A549 (cell line): ENCODE measurements at regions not wholly inside any gene's neighbourhood (a gene's known extent, or its start where the extent isn't known, plus 50 kb on each side); places are given as distances from the start of the nearest gene placed in this dataset.

Experiments
- CEBPB ChIP-seq, 2 experiments: fragments of >200 bp in 1 of 2; sonication (Bioruptor Twin) in 1 of 2; formaldehyde crosslinking in 1 of 2; IDR thresholded peaks; 2 replicates each; pipeline ENCODE4 v1.6.1; 2012 to 2016
- PBX3 ChIP-seq: IDR thresholded peaks from 2 replicates; pipeline ENCODE4 v1.6.1; 2012
- TF ChIP-seq, protein P1 (sequence below): fragments of >200 bp; sonication (Bioruptor Twin); formaldehyde crosslinking; IDR thresholded peaks from 3 replicates; pipeline ENCODE4 v1.5.1; 2016
- TF ChIP-seq, protein P2 (sequence below): fragments of 200-600 bp; sonication (generic); IDR thresholded peaks from 2 replicates; pipeline ENCODE4 v1.6.1; 2016; ENCODE audit warnings: antibody characterized with exemption, mild to moderate bottlenecking, moderate library complexity

- TF ChIP-seq PBX3 (no peak), CEBPB (IDR thresholded peaks at IDR 0.05) (no peak)
- TF ChIP-seq, protein P1, sequence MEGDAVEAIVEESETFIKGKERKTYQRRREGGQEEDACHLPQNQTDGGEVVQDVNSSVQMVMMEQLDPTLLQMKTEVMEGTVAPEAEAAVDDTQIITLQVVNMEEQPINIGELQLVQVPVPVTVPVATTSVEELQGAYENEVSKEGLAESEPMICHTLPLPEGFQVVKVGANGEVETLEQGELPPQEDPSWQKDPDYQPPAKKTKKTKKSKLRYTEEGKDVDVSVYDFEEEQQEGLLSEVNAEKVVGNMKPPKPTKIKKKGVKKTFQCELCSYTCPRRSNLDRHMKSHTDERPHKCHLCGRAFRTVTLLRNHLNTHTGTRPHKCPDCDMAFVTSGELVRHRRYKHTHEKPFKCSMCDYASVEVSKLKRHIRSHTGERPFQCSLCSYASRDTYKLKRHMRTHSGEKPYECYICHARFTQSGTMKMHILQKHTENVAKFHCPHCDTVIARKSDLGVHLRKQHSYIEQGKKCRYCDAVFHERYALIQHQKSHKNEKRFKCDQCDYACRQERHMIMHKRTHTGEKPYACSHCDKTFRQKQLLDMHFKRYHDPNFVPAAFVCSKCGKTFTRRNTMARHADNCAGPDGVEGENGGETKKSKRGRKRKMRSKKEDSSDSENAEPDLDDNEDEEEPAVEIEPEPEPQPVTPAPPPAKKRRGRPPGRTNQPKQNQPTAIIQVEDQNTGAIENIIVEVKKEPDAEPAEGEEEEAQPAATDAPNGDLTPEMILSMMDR = no peak
- TF ChIP-seq, protein P2, sequence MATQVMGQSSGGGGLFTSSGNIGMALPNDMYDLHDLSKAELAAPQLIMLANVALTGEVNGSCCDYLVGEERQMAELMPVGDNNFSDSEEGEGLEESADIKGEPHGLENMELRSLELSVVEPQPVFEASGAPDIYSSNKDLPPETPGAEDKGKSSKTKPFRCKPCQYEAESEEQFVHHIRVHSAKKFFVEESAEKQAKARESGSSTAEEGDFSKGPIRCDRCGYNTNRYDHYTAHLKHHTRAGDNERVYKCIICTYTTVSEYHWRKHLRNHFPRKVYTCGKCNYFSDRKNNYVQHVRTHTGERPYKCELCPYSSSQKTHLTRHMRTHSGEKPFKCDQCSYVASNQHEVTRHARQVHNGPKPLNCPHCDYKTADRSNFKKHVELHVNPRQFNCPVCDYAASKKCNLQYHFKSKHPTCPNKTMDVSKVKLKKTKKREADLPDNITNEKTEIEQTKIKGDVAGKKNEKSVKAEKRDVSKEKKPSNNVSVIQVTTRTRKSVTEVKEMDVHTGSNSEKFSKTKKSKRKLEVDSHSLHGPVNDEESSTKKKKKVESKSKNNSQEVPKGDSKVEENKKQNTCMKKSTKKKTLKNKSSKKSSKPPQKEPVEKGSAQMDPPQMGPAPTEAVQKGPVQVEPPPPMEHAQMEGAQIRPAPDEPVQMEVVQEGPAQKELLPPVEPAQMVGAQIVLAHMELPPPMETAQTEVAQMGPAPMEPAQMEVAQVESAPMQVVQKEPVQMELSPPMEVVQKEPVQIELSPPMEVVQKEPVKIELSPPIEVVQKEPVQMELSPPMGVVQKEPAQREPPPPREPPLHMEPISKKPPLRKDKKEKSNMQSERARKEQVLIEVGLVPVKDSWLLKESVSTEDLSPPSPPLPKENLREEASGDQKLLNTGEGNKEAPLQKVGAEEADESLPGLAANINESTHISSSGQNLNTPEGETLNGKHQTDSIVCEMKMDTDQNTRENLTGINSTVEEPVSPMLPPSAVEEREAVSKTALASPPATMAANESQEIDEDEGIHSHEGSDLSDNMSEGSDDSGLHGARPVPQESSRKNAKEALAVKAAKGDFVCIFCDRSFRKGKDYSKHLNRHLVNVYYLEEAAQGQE = no peak
These were observed 368.6 kb upstream of the USP15 start for GRCh38 chr12:61891632-61892031.
